ENCODE measurements at regions not wholly inside any gene's neighbourhood (a gene's known extent, or its start where the extent isn't known, plus 50 kb on each side); places are given as distances from the start of the nearest gene placed in this dataset.

DNA sequence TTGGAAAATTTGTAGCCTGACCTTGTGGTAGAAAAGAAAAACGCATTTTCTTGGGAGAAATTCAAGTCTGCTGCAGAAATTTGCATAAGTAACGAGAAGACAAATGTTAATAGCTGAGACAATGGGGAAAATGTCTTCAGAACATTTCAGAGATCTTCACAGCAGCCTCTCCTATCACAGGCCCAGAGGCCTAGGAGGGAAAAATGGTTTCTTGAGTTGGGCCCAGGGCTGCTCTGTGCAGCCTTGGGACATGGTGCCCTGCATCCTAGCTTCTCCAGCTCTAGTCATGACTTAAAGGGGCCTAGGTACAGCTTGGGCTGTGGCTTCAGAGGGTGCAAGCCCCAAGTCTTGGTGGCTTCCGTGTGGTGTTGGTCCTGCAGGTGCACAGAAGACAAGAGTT is 104.2 kb downstream of the ZNF621 start:
- TF ChIP-seq, protein P1, sequence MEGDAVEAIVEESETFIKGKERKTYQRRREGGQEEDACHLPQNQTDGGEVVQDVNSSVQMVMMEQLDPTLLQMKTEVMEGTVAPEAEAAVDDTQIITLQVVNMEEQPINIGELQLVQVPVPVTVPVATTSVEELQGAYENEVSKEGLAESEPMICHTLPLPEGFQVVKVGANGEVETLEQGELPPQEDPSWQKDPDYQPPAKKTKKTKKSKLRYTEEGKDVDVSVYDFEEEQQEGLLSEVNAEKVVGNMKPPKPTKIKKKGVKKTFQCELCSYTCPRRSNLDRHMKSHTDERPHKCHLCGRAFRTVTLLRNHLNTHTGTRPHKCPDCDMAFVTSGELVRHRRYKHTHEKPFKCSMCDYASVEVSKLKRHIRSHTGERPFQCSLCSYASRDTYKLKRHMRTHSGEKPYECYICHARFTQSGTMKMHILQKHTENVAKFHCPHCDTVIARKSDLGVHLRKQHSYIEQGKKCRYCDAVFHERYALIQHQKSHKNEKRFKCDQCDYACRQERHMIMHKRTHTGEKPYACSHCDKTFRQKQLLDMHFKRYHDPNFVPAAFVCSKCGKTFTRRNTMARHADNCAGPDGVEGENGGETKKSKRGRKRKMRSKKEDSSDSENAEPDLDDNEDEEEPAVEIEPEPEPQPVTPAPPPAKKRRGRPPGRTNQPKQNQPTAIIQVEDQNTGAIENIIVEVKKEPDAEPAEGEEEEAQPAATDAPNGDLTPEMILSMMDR (IDR thresholded peaks at IDR 0.05) = no peak
- no peak for TF ChIP-seq EZH2phosphoT487 (IDR thresholded peaks at IDR 0.05)

Measured in neural progenitor cell (in vitro differentiated cells).